Liver (tissue), 8 donors: ENCODE measurements at regions not wholly inside any gene's neighbourhood (a gene's known extent, or its start where the extent isn't known, plus 50 kb on each side); places are given as distances from the start of the nearest gene placed in this dataset.

Source experiments
- DNase-seq: peaks from one replicate; pipeline ENCODE4 v3.0.0-alpha.2; 2017; ENCODE audit warnings: low spot score
- H3K27ac ChIP-seq, 2 donors: one replicate each; pipeline ENCODE4 v1.7.0; 2013; ENCODE audit warnings: inconsistent platforms in 2 of 2, low read length in 2 of 2, control low read depth in 1 of 2, low read depth in 1 of 2, mild to moderate bottlenecking in 1 of 2
- H3K27me3 ChIP-seq, 4 donors: one replicate each; pipeline versions ENCODE4 v1.6.1 to v1.7.0; 2013; ENCODE audit warnings: low read length in 3 of 4, inconsistent platforms in 1 of 4, mild to moderate bottlenecking in 1 of 4, moderate library complexity in 1 of 4; ENCODE audit not compliant: control insufficient read depth in 4 of 4, insufficient read depth in 4 of 4
- H3K36me3 ChIP-seq, 4 donors: one replicate each; pipeline versions ENCODE4 v1.6.1 to v1.7.0; 2013; ENCODE audit warnings: low read length in 3 of 4, mild to moderate bottlenecking in 3 of 4, low read depth in 1 of 4, moderate library complexity in 1 of 4; ENCODE audit not compliant: control insufficient read depth in 4 of 4, insufficient read depth in 3 of 4
- H3K4me1 ChIP-seq, 4 donors: one replicate each; pipeline versions ENCODE4 v1.6.1 to v1.7.0; 2013; ENCODE audit warnings: low read length in 3 of 4, mild to moderate bottlenecking in 3 of 4, moderate library complexity in 1 of 4; ENCODE audit not compliant: control insufficient read depth in 4 of 4, insufficient read depth in 4 of 4
- H3K4me3 ChIP-seq, 3 donors: one replicate each; pipeline versions ENCODE4 v1.6.1 to v1.7.0; 2013; ENCODE audit warnings: low read length in 3 of 3, control low read depth in 1 of 3, low read depth in 1 of 3, mild to moderate bottlenecking in 1 of 3
- H3K9ac ChIP-seq, 2 donors: one replicate each; pipeline ENCODE4 v1.7.0; 2013; ENCODE audit warnings: low read length in 2 of 2, mild to moderate bottlenecking in 2 of 2, moderate library complexity in 2 of 2, control low read depth in 1 of 2, low read depth in 1 of 2
- H3K9me3 ChIP-seq, 4 donors: one replicate each; pipeline versions ENCODE4 v1.6.1 to v1.7.0; 2013; ENCODE audit warnings: low read length in 3 of 4; ENCODE audit not compliant: control insufficient read depth in 4 of 4
- ATF3 ChIP-seq: IDR thresholded peaks from 2 replicates; pipeline ENCODE4 v1.6.1; 2016; ENCODE audit warnings: antibody characterized with exemption
- EGR1 ChIP-seq, 2 donors: IDR thresholded peaks; 2 replicates each; pipeline ENCODE4 v1.6.1; 2016 to 2018; ENCODE audit warnings: antibody characterized with exemption in 2 of 2, low read depth in 2 of 2
- FOXA1 ChIP-seq: IDR thresholded peaks from 2 replicates; pipeline ENCODE4 v1.6.1; 2016; ENCODE audit warnings: antibody characterized with exemption
- FOXA2 ChIP-seq: IDR thresholded peaks from 2 replicates; pipeline ENCODE4 v1.6.1; 2016; ENCODE audit warnings: antibody characterized with exemption
- GABPA ChIP-seq, 2 donors: IDR thresholded peaks in 1 of 2; conservative IDR thresholded peaks in 1 of 2; 2 replicates each; pipeline ENCODE4 v1.6.1; 2016; ENCODE audit warnings: antibody characterized with exemption in 2 of 2, mild to moderate bottlenecking in 1 of 2, moderate library complexity in 1 of 2
- HNF4A ChIP-seq, 2 donors: conservative IDR thresholded peaks; 2 replicates each; pipeline ENCODE4 v1.6.1; 2016; ENCODE audit warnings: antibody characterized with exemption in 2 of 2, mild to moderate bottlenecking in 2 of 2
- JUND ChIP-seq, 2 donors: IDR thresholded peaks; 2 replicates each; pipeline ENCODE4 v1.6.1; 2016; ENCODE audit warnings: antibody characterized with exemption in 2 of 2
- MAX ChIP-seq: IDR thresholded peaks from 2 replicates; pipeline ENCODE4 v1.6.1; 2016; ENCODE audit warnings: antibody characterized with exemption
- RAD21 ChIP-seq, 2 donors: IDR thresholded peaks; 2 replicates each; pipeline ENCODE4 v1.6.1; 2016; ENCODE audit warnings: antibody characterized with exemption in 2 of 2, mild to moderate bottlenecking in 2 of 2
- RXRA ChIP-seq, 2 donors: IDR thresholded peaks; 2 replicates each; pipeline ENCODE4 v1.6.1; 2017 to 2018; ENCODE audit warnings: antibody characterized with exemption in 2 of 2, mild to moderate bottlenecking in 1 of 2
- SP1 ChIP-seq: IDR thresholded peaks from 2 replicates; pipeline ENCODE4 v1.6.1; 2018; ENCODE audit warnings: antibody characterized with exemption, mild to moderate bottlenecking
- TAF1 ChIP-seq: conservative IDR thresholded peaks from 2 replicates; pipeline ENCODE4 v1.6.1; 2016; ENCODE audit warnings: antibody characterized with exemption, mild to moderate bottlenecking
- YY1 ChIP-seq: IDR thresholded peaks from 2 replicates; pipeline ENCODE4 v1.6.1; 2016; ENCODE audit warnings: antibody characterized with exemption, mild to moderate bottlenecking
- WGBS: extraction: QIAGEN DNeasy Blood & Tissue Kit; methylation state at CpG from one replicate; pipeline ENCODE4 v1.1.7; 2013; 5-methylcytosine and 5-hydroxymethylcytosine counted together
- TF ChIP-seq, protein P1 (sequence below): IDR thresholded peaks from 2 replicates; pipeline ENCODE4 v1.6.1; 2016; ENCODE audit warnings: antibody characterized with exemption, mild to moderate bottlenecking
- TF ChIP-seq, protein P2 (sequence below): fragments of 150-350 bp; IDR thresholded peaks from 2 replicates; pipeline ENCODE4 v1.5.1; 2017; ENCODE audit warnings: improper control_type of control experiment, low read depth, low read length; ENCODE audit not compliant: missing input control
- TF ChIP-seq, protein P3 (sequence below): IDR thresholded peaks from 2 replicates; pipeline ENCODE4 v1.6.1; 2016; ENCODE audit warnings: antibody characterized with exemption
- donor health status: healthy.
- donor health status: healthy.
- donor health status: healthy.
- donor health status: healthy.
- donor health status: healthy.

DNA sequence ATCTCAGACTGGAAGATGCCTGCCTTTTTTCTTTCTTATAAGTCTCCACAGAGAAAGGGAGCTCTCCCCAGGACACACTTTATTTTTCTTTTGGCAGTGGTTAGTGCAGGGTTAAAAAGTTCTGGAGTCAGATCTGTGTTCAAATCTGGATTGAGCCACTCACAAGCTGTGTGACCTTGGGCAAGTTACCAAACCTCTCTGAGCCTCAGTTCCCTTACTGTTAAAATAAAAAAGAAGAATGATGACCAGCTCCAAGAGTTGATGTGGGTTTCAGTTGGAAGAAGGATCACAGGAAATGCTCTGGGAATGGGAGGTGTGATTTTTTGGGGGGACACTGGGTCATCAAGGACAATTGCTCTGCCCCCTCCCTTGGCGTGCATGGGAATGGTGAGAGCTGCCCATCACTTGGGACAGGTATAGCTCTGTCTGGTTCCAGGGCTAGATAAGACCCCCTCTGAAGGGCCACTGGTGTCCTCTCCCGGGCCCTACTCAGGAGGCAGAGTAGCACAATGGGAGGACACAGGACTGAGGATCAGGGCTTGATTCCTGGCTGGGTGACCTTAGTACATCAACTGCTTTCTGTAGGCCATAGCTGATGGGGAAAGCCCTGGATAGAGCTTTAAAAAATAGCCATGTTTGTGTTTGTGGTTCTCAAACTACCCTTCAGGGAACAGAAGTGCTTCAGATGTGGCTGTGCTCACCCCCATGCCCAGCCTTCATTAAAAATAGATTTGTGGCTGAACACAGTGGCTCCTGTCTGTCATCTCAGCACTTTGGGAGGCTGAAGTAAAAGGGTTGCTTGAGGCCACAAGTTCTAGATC, 228.3 kb downstream of the MIAT start (continued):
- TF ChIP-seq, protein P1, sequence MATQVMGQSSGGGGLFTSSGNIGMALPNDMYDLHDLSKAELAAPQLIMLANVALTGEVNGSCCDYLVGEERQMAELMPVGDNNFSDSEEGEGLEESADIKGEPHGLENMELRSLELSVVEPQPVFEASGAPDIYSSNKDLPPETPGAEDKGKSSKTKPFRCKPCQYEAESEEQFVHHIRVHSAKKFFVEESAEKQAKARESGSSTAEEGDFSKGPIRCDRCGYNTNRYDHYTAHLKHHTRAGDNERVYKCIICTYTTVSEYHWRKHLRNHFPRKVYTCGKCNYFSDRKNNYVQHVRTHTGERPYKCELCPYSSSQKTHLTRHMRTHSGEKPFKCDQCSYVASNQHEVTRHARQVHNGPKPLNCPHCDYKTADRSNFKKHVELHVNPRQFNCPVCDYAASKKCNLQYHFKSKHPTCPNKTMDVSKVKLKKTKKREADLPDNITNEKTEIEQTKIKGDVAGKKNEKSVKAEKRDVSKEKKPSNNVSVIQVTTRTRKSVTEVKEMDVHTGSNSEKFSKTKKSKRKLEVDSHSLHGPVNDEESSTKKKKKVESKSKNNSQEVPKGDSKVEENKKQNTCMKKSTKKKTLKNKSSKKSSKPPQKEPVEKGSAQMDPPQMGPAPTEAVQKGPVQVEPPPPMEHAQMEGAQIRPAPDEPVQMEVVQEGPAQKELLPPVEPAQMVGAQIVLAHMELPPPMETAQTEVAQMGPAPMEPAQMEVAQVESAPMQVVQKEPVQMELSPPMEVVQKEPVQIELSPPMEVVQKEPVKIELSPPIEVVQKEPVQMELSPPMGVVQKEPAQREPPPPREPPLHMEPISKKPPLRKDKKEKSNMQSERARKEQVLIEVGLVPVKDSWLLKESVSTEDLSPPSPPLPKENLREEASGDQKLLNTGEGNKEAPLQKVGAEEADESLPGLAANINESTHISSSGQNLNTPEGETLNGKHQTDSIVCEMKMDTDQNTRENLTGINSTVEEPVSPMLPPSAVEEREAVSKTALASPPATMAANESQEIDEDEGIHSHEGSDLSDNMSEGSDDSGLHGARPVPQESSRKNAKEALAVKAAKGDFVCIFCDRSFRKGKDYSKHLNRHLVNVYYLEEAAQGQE = no peak
- TF ChIP-seq TAF1 (no peak), GABPA (IDR thresholded peaks at IDR 0.05 in 1 of 2, conservative IDR thresholded peaks at IDR 0.05 in 1 of 2) (no peak)

DNA sequence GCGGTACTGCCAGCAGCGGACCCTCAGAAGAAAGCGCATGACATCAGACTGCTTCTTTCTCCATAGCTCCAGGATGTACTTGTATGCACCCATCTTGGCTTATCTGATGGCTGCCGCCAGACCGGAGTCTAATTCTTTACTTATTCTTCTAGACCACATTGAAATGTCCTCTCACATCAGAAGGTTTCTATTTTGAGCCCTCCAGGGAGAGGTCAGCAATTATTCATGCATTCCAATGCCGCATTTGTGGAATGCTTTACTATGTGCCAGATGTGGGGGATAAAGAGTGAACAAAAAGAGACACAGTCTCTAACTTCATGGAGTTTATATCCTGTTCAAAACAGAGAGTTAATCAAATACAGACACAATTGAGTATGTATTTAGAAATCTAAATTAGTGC, 230.1 kb downstream of the MIAT start:
- 87% methylated on average over 6 of the region's 6 CpGs for WGBS

More for the DNA sequence above, 230.1 kb downstream of the MIAT start:
- Histone ChIP-seq H3K27ac (no peak overlapping the region), H3K27me3 (peaks cover 0 to 2% (median 0%) of the 10 kb centered on the region in 4 donors), H3K36me3 (no peaks in the 10 kb centered on the region), H3K9me3 (no peaks in the 10 kb centered on the region), H3K9ac (no peak overlapping the region), H3K4me3 (no peak overlapping the region), H3K4me1 (no peaks in the 10 kb centered on the region)
- DNase-seq = no peak
- TF ChIP-seq SP1 (no peak), HNF4A (conservative IDR thresholded peaks at IDR 0.05) (no peak), FOXA2 (no peak), TAF1 (no peak), RXRA (IDR thresholded peaks at IDR 0.05) (no peak), FOXA1 (no peak), GABPA (IDR thresholded peaks at IDR 0.05 in 1 of 2, conservative IDR thresholded peaks at IDR 0.05 in 1 of 2) (no peak), ATF3 (no peak), YY1 (no peak), JUND (IDR thresholded peaks at IDR 0.05) (no peak), RAD21 (IDR thresholded peaks at IDR 0.05) (no peak), EGR1 (IDR thresholded peaks at IDR 0.05; ENCODE audit: low read depth in 2 of 2) (no peak), MAX (no peak)
- TF ChIP-seq, protein P2, sequence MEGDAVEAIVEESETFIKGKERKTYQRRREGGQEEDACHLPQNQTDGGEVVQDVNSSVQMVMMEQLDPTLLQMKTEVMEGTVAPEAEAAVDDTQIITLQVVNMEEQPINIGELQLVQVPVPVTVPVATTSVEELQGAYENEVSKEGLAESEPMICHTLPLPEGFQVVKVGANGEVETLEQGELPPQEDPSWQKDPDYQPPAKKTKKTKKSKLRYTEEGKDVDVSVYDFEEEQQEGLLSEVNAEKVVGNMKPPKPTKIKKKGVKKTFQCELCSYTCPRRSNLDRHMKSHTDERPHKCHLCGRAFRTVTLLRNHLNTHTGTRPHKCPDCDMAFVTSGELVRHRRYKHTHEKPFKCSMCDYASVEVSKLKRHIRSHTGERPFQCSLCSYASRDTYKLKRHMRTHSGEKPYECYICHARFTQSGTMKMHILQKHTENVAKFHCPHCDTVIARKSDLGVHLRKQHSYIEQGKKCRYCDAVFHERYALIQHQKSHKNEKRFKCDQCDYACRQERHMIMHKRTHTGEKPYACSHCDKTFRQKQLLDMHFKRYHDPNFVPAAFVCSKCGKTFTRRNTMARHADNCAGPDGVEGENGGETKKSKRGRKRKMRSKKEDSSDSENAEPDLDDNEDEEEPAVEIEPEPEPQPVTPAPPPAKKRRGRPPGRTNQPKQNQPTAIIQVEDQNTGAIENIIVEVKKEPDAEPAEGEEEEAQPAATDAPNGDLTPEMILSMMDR = no peak
- TF ChIP-seq, protein P1 = no peak
- TF ChIP-seq, protein P3, sequence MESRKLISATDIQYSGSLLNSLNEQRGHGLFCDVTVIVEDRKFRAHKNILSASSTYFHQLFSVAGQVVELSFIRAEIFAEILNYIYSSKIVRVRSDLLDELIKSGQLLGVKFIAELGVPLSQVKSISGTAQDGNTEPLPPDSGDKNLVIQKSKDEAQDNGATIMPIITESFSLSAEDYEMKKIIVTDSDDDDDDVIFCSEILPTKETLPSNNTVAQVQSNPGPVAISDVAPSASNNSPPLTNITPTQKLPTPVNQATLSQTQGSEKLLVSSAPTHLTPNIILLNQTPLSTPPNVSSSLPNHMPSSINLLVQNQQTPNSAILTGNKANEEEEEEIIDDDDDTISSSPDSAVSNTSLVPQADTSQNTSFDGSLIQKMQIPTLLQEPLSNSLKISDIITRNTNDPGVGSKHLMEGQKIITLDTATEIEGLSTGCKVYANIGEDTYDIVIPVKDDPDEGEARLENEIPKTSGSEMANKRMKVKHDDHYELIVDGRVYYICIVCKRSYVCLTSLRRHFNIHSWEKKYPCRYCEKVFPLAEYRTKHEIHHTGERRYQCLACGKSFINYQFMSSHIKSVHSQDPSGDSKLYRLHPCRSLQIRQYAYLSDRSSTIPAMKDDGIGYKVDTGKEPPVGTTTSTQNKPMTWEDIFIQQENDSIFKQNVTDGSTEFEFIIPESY = no peak
